ENCODE measurements at regions not wholly inside any gene's neighbourhood (a gene's known extent, or its start where the extent isn't known, plus 50 kb on each side); places are given as distances from the start of the nearest gene placed in this dataset.
"Not testable (repeated sequence)": the region's sequence is repeated elsewhere in the genome, so short reads cannot be mapped to it uniquely, and the experiment has no call there.

GRCh38 chr2:111355022-111355817 is 234.5 kb downstream of the BCL2L11 start:
- not testable (repeated sequence) for TF ChIP-seq CTCF, POLR2A (IDR thresholded peaks at IDR 0.05)

All from esophagus squamous epithelium (tissue), 4 donors.